B cell (primary cell): ENCODE measurements at regions not wholly inside any gene's neighbourhood (a gene's known extent, or its start where the extent isn't known, plus 50 kb on each side); places are given as distances from the start of the nearest gene placed in this dataset.

Experiments used
- ATAC-seq: fragments of 200-7000 bp; cut with Tn5 transposase; one replicate; pipeline ENCODE4 v1.10.0; 2021; ENCODE audit warnings: low read depth, mild to moderate bottlenecking, moderate number of reproducible peaks, moderate library complexity
- CTCF ChIA-PET: fragments of 350-600 bp; sonication (Branson Sonifier 250); formaldehyde crosslinking; loops from one replicate; lab custom pipeline; 2021; ENCODE audit warnings: antibody characterized with exemption, inconsistent platforms; lab: Charles Lee
- POLR2A ChIA-PET: fragments of 350-600 bp; sonication (Branson Sonifier 250); formaldehyde crosslinking; loops from one replicate; lab custom pipeline; 2021; ENCODE audit warnings: antibody characterized with exemption; lab: Charles Lee
- DNase-seq: peaks from one replicate; pipeline ENCODE4 v3.0.0; 2013
- H2AFZ ChIP-seq: 2 replicates; pipeline ENCODE4 v1.6.1; 2012; ENCODE audit warnings: mild to moderate bottlenecking, low read depth, low read length; ENCODE audit not compliant: insufficient read depth, poor library complexity, severe bottlenecking
- H3K27ac ChIP-seq, 2 donors: 1 replicate in 1 of 2; 2 replicates in 1 of 2; pipeline ENCODE4 v1.5.1; 2012 to 2013; ENCODE audit warnings: low read length in 2 of 2, mild to moderate bottlenecking in 2 of 2, moderate library complexity in 1 of 2
- H3K27me3 ChIP-seq, 4 experiments: fragments of 200-600 bp in 1 of 4; sonication (generic) in 1 of 4; replicated peaks in 1 of 4; 1 replicate in 2 of 4; 2 replicates in 2 of 4; pipeline versions ENCODE4 v1.6.1 to v1.7.0; 2013 to 2016; ENCODE audit warnings: low read length in 3 of 4, mild to moderate bottlenecking in 2 of 4, mixed read lengths in 1 of 4, moderate library complexity in 1 of 4; ENCODE audit not compliant: insufficient read depth in 4 of 4, control insufficient read depth in 3 of 4; ENCODE audit errors: control extremely low read depth in 1 of 4
- H3K36me3 ChIP-seq, 2 experiments: replicated peaks in 1 of 2; 1 replicate in 1 of 2; 2 replicates in 1 of 2; pipeline versions ENCODE4 v1.6.1 to v1.7.1; 2013; ENCODE audit warnings: low read length in 1 of 2; ENCODE audit not compliant: insufficient read depth in 2 of 2, control insufficient read depth in 1 of 2; ENCODE audit errors: control extremely low read depth in 1 of 2, extremely low read depth in 1 of 2
- H3K4me1 ChIP-seq, 2 donors: fragments of 200-600 bp in 1 of 2; sonication (generic) in 1 of 2; 1 replicate in 1 of 2; 2 replicates in 1 of 2; pipeline versions ENCODE4 v1.5.1 to v1.6.1; 2013 to 2017; ENCODE audit warnings: low read length in 2 of 2; ENCODE audit not compliant: control insufficient read depth in 2 of 2, insufficient read depth in 2 of 2
- H3K4me2 ChIP-seq: replicated peaks from 2 replicates; pipeline ENCODE3; 2012; ENCODE audit warnings: mild to moderate bottlenecking, low read depth, low read length; ENCODE audit not compliant: poor library complexity, severe bottlenecking
- H3K4me3 ChIP-seq, 5 experiments: fragments of 200-600 bp in 1 of 5; sonication (generic) in 1 of 5; 1 replicate in 3 of 5; 2 replicates in 2 of 5; pipeline versions ENCODE4 v1.5.1 to v1.7.0; 2011 to 2016; ENCODE audit warnings: low read length in 4 of 5, mild to moderate bottlenecking in 4 of 5, low read depth in 2 of 5, control low read depth in 1 of 5, moderate library complexity in 1 of 5; ENCODE audit not compliant: insufficient read depth in 1 of 5; ENCODE audit errors: control extremely low read depth in 1 of 5, extremely low read depth in 1 of 5
- H3K79me2 ChIP-seq: fragments of 200-600 bp; sonication (generic); one replicate; pipeline ENCODE4 v1.6.0; 2016; ENCODE audit warnings: low read length; ENCODE audit not compliant: control insufficient read depth, insufficient read depth
- H3K9ac ChIP-seq: fragments of 200-600 bp; sonication (generic); 2 replicates; pipeline ENCODE4 v1.6.1; 2017; ENCODE audit warnings: mild to moderate bottlenecking, low read length, moderate library complexity
- H3K9me3 ChIP-seq, 3 donors: one replicate each; pipeline versions ENCODE4 v1.6.1 to v1.7.1; 2013; ENCODE audit warnings: low read length in 2 of 3; ENCODE audit not compliant: control insufficient read depth in 2 of 3, insufficient read depth in 1 of 3; ENCODE audit errors: control extremely low read depth in 1 of 3
- H4K20me1 ChIP-seq: 2 replicates; pipeline ENCODE4 v1.6.0; 2012; ENCODE audit warnings: mild to moderate bottlenecking, low read length; ENCODE audit not compliant: insufficient read depth, control insufficient read depth, poor library complexity, severe bottlenecking
- H3K27ac Mint-ChIP-seq: one replicate; pipeline ENCODE4 v1.8.0; 2021; ENCODE audit warnings: mixed read lengths
- H3K27me3 Mint-ChIP-seq: one replicate; pipeline ENCODE4 v1.8.0; 2021; ENCODE audit warnings: mixed read lengths
- H3K4me1 Mint-ChIP-seq: one replicate; pipeline ENCODE4 v1.8.0; 2021; ENCODE audit warnings: mixed read lengths
- H3K4me3 Mint-ChIP-seq: one replicate; pipeline ENCODE4 v1.8.0; 2021; ENCODE audit warnings: mixed read lengths
- H3K9me3 Mint-ChIP-seq: one replicate; pipeline ENCODE4 v1.8.0; 2022; ENCODE audit warnings: mixed read lengths; ENCODE audit not compliant: insufficient read depth
- EZH2 ChIP-seq: IDR thresholded peaks from 2 replicates; pipeline ENCODE4 v1.6.1; 2012; ENCODE audit warnings: borderline replicate concordance, low read depth, mild to moderate bottlenecking, moderate library complexity, low read length; ENCODE audit not compliant: insufficient read depth, poor library complexity, severe bottlenecking
- WGBS: methylation state at CpG from one replicate; pipeline ENCODE4 v1.1.5; 2013; ENCODE audit warnings: missing lambda C conversion rate; ENCODE audit not compliant: insufficient coverage; 5-methylcytosine and 5-hydroxymethylcytosine counted together
- intact Hi-C: fragments of 100-400 bp; cut with micrococcal nuclease; formaldehyde crosslinking; loops from one replicate; pipeline ENCODE4 v1.10.0; 2022
- TF ChIP-seq, protein P1 (sequence below): fragments of 200-600 bp; IDR thresholded peaks from one replicate; pipeline ENCODE4 v1.8.0; 2022; ENCODE audit warnings: antibody characterized with exemption, mild to moderate bottlenecking

DNA sequence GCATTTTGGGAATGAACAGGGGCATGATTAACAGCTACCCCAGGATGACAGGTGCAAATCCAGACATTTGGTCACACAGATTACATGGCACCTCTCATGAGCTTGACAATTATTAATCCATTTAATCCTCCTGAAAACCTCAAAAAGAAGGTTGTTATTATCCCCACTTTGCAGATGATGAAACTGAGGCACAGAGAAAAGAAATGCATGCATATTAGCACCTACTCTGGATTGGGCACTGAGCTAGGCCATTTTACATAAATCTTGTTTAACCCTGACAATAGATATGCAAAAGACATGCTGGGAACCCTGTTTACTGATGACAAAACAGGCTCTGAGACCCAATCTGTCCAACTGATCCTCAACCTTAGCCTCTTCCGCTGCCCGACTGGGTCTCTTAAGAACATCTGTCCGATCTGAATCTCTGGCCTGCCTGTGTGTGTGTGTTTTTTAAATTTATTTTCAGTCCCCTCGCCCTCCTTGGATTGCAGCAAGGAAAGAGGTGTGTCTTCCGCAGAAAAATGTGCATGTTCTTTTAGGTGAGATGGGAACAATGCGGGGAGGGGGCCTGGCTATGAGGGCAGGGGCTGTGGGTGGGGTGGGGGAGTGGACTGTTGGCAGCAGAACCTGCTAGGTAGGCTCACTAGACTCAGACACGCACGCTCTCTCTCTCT lies 162.5 kb downstream of the WNT7A start:
- ChIA-PET CTCF (no interaction called here), POLR2A (no interaction called here)
- no peak overlapping the region for H3K27ac ChIP-seq
- Mint-ChIP-seq H3K4me3 (no peak overlapping the region), H3K9me3 (peaks cover 7% of the 10 kb centered on the region), H3K27ac (no peak overlapping the region), H3K27me3 (no peaks in the 10 kb centered on the region), H3K4me1 (no peaks in the 10 kb centered on the region)
- no peak for DNase-seq
- H4K20me1 ChIP-seq: no peaks in the 10 kb centered on the region
- H3K36me3 ChIP-seq: no peaks in the 10 kb centered on the region
- TF ChIP-seq, protein P1, sequence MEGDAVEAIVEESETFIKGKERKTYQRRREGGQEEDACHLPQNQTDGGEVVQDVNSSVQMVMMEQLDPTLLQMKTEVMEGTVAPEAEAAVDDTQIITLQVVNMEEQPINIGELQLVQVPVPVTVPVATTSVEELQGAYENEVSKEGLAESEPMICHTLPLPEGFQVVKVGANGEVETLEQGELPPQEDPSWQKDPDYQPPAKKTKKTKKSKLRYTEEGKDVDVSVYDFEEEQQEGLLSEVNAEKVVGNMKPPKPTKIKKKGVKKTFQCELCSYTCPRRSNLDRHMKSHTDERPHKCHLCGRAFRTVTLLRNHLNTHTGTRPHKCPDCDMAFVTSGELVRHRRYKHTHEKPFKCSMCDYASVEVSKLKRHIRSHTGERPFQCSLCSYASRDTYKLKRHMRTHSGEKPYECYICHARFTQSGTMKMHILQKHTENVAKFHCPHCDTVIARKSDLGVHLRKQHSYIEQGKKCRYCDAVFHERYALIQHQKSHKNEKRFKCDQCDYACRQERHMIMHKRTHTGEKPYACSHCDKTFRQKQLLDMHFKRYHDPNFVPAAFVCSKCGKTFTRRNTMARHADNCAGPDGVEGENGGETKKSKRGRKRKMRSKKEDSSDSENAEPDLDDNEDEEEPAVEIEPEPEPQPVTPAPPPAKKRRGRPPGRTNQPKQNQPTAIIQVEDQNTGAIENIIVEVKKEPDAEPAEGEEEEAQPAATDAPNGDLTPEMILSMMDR: no peak
- no peak for TF ChIP-seq EZH2
- no peaks in the 10 kb centered on the region for H3K79me2 ChIP-seq
- H3K9me3 ChIP-seq: peaks cover 2 to 23% (median 3%) of the 10 kb centered on the region in 3 donors
- intact Hi-C loops: no loop called here
- no peak overlapping the region for H3K4me2 ChIP-seq
- 64% methylated on average over 3 of the region's 8 CpGs for WGBS
- no peaks in the 10 kb centered on the region for H3K27me3 ChIP-seq
- no peak overlapping the region for H2AFZ ChIP-seq
- no peak for ATAC-seq
- no peaks in the 10 kb centered on the region for H3K4me1 ChIP-seq
- H3K4me3 ChIP-seq: no peak overlapping the region
- H3K9ac ChIP-seq: no peak overlapping the region

- intact Hi-C loops: no loop called here
- ATAC-seq (no peak), DNase-seq (no peak)
- ChIA-PET POLR2A (no interaction called here), CTCF (no interaction called here)
- Histone ChIP-seq H2AFZ (no peak overlapping the region), H3K9ac (no peak overlapping the region), H3K36me3 (no peaks in the 10 kb centered on the region), H3K4me1 (no peaks in the 10 kb centered on the region), H3K4me3 (no peak overlapping the region), H3K4me2 (no peak overlapping the region), H3K27me3 (no peaks in the 10 kb centered on the region), H3K9me3 (peaks cover 0 to 23% (median 0%) of the 10 kb centered on the region in 3 donors), H3K27ac (no peak overlapping the region), H3K79me2 (no peaks in the 10 kb centered on the region), H4K20me1 (no peaks in the 10 kb centered on the region)
- Mint-ChIP-seq H3K27me3 (no peaks in the 10 kb centered on the region), H3K27ac (no peak overlapping the region), H3K4me1 (no peaks in the 10 kb centered on the region), H3K9me3 (peaks cover 5% of the 10 kb centered on the region), H3K4me3 (no peak overlapping the region)
- TF ChIP-seq, protein P1: no peak
- no peak for TF ChIP-seq EZH2
- WGBS: 85% methylated on average over 7 of the region's 7 CpGs
Observed at GRCh38 chr3:13716540-13717221, 163.2 kb downstream of the WNT7A start.
